ENCODE measurements at regions not wholly inside any gene's neighbourhood (a gene's known extent, or its start where the extent isn't known, plus 50 kb on each side); places are given as distances from the start of the nearest gene placed in this dataset.

- TF ChIP-seq, protein P1, sequence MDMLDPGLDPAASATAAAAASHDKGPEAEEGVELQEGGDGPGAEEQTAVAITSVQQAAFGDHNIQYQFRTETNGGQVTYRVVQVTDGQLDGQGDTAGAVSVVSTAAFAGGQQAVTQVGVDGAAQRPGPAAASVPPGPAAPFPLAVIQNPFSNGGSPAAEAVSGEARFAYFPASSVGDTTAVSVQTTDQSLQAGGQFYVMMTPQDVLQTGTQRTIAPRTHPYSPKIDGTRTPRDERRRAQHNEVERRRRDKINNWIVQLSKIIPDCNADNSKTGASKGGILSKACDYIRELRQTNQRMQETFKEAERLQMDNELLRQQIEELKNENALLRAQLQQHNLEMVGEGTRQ (IDR thresholded peaks at IDR 0.05): no peak
- TF ChIP-seq, protein P2, sequence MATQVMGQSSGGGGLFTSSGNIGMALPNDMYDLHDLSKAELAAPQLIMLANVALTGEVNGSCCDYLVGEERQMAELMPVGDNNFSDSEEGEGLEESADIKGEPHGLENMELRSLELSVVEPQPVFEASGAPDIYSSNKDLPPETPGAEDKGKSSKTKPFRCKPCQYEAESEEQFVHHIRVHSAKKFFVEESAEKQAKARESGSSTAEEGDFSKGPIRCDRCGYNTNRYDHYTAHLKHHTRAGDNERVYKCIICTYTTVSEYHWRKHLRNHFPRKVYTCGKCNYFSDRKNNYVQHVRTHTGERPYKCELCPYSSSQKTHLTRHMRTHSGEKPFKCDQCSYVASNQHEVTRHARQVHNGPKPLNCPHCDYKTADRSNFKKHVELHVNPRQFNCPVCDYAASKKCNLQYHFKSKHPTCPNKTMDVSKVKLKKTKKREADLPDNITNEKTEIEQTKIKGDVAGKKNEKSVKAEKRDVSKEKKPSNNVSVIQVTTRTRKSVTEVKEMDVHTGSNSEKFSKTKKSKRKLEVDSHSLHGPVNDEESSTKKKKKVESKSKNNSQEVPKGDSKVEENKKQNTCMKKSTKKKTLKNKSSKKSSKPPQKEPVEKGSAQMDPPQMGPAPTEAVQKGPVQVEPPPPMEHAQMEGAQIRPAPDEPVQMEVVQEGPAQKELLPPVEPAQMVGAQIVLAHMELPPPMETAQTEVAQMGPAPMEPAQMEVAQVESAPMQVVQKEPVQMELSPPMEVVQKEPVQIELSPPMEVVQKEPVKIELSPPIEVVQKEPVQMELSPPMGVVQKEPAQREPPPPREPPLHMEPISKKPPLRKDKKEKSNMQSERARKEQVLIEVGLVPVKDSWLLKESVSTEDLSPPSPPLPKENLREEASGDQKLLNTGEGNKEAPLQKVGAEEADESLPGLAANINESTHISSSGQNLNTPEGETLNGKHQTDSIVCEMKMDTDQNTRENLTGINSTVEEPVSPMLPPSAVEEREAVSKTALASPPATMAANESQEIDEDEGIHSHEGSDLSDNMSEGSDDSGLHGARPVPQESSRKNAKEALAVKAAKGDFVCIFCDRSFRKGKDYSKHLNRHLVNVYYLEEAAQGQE (IDR thresholded peaks at IDR 0.05): no peak
- TF ChIP-seq RNF2 (IDR thresholded peaks at IDR 0.05; ENCODE audit: borderline replicate concordance, low read depth): no peak
- no peak for TF ChIP-seq HDAC2 (IDR thresholded peaks at IDR 0.05)
- no peak for TF ChIP-seq ZFP36 (IDR thresholded peaks at IDR 0.05; ENCODE audit: borderline replicate concordance, partially characterized antibody)
- TF ChIP-seq, protein P3, sequence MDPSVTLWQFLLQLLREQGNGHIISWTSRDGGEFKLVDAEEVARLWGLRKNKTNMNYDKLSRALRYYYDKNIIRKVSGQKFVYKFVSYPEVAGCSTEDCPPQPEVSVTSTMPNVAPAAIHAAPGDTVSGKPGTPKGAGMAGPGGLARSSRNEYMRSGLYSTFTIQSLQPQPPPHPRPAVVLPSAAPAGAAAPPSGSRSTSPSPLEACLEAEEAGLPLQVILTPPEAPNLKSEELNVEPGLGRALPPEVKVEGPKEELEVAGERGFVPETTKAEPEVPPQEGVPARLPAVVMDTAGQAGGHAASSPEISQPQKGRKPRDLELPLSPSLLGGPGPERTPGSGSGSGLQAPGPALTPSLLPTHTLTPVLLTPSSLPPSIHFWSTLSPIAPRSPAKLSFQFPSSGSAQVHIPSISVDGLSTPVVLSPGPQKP (IDR thresholded peaks at IDR 0.05; ENCODE audit: low read depth, low read length): no peak
- TF ChIP-seq, protein P4, sequence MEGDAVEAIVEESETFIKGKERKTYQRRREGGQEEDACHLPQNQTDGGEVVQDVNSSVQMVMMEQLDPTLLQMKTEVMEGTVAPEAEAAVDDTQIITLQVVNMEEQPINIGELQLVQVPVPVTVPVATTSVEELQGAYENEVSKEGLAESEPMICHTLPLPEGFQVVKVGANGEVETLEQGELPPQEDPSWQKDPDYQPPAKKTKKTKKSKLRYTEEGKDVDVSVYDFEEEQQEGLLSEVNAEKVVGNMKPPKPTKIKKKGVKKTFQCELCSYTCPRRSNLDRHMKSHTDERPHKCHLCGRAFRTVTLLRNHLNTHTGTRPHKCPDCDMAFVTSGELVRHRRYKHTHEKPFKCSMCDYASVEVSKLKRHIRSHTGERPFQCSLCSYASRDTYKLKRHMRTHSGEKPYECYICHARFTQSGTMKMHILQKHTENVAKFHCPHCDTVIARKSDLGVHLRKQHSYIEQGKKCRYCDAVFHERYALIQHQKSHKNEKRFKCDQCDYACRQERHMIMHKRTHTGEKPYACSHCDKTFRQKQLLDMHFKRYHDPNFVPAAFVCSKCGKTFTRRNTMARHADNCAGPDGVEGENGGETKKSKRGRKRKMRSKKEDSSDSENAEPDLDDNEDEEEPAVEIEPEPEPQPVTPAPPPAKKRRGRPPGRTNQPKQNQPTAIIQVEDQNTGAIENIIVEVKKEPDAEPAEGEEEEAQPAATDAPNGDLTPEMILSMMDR (IDR thresholded peaks at IDR 0.05): no peak
- TF ChIP-seq JUN (IDR thresholded peaks at IDR 0.05): no peak
- no peak for TF ChIP-seq HMGXB4 (CRISPR knock-in tag; IDR thresholded peaks at IDR 0.05; ENCODE audit: borderline replicate concordance)
- TF ChIP-seq RAD21 (conservative IDR thresholded peaks at IDR 0.05 in 1 of 2, IDR thresholded peaks at IDR 0.05 in 1 of 2): no peak
- TF ChIP-seq POLR2A (IDR thresholded peaks at IDR 0.05; ENCODE audit: low read length): no peak
- no peak for TF ChIP-seq EP300 (IDR thresholded peaks at IDR 0.05)
- no peak for TF ChIP-seq CEBPB (IDR thresholded peaks at IDR 0.05)
Measured at GRCh38 chr9:13962006-13962405, 351.9 kb downstream of the NFIB start.

Measured in A549 (cell line).